H9 (cell line): ENCODE measurements at regions not wholly inside any gene's neighbourhood (a gene's known extent, or its start where the extent isn't known, plus 50 kb on each side); places are given as distances from the start of the nearest gene placed in this dataset.

Source experiments
- DNase-seq: peaks from one replicate; pipeline ENCODE4 v3.0.0-alpha.2; 2017
- H2AFZ ChIP-seq: one replicate; pipeline ENCODE4 v1.6.1; 2013; ENCODE audit warnings: mild to moderate bottlenecking, low read length, control low read depth, moderate library complexity
- H2AK5ac ChIP-seq: 2 replicates; pipeline ENCODE4 v1.6.1; 2013; ENCODE audit warnings: low read length, control low read depth, mixed read lengths; ENCODE audit not compliant: insufficient read length
- H2BK120ac ChIP-seq: one replicate; pipeline ENCODE4 v1.6.1; 2013; ENCODE audit warnings: low read depth, mild to moderate bottlenecking, low read length, control low read depth, inconsistent platforms; ENCODE audit not compliant: poor library complexity, severe bottlenecking
- H2BK12ac ChIP-seq: 2 replicates; pipeline ENCODE4 v1.6.1; 2013; ENCODE audit warnings: low read length, control low read depth, mixed read lengths, low read depth; ENCODE audit not compliant: insufficient read length
- H2BK15ac ChIP-seq: 2 replicates; pipeline ENCODE4 v1.6.1; 2013; ENCODE audit warnings: low read depth, low read length, control low read depth
- H2BK20ac ChIP-seq: one replicate; pipeline ENCODE4 v1.6.1; 2013; ENCODE audit warnings: low read depth, mild to moderate bottlenecking, low read length, control low read depth, inconsistent platforms; ENCODE audit not compliant: poor library complexity, severe bottlenecking
- H2BK5ac ChIP-seq: 2 replicates; pipeline ENCODE4 v1.6.1; 2013; ENCODE audit warnings: low read length, control low read depth, mixed read lengths; ENCODE audit not compliant: insufficient read length
- H3K14ac ChIP-seq: 2 replicates; pipeline ENCODE4 v1.6.1; 2013; ENCODE audit warnings: low read length, control low read depth; ENCODE audit not compliant: insufficient read depth
- H3K18ac ChIP-seq: 2 replicates; pipeline ENCODE4 v1.6.1; 2013; ENCODE audit warnings: low read depth, mild to moderate bottlenecking, mixed read lengths, low read length, control low read depth; ENCODE audit not compliant: insufficient read length
- H3K23ac ChIP-seq: 2 replicates; pipeline ENCODE4 v1.6.1; 2013; ENCODE audit warnings: low read length, control low read depth, mixed read lengths, low read depth; ENCODE audit not compliant: insufficient read length
- H3K23me2 ChIP-seq: 2 replicates; pipeline ENCODE4 v1.6.1; 2013; ENCODE audit warnings: low read depth, mild to moderate bottlenecking, mixed read lengths, low read length, control low read depth; ENCODE audit not compliant: insufficient read length, poor library complexity, severe bottlenecking
- H3K27ac ChIP-seq: 2 replicates; pipeline ENCODE4 v1.5.1; 2013; ENCODE audit warnings: low read length, control low read depth, mixed read lengths, low read depth; ENCODE audit not compliant: insufficient read length
- H3K27me3 ChIP-seq: 2 replicates; pipeline ENCODE4 v1.6.1; 2013; ENCODE audit warnings: low read length, control low read depth, inconsistent platforms; ENCODE audit not compliant: insufficient read depth
- H3K4ac ChIP-seq: 2 replicates; pipeline ENCODE4 v1.6.1; 2013; ENCODE audit warnings: low read depth, mild to moderate bottlenecking, control low read depth, inconsistent platforms, low read length, moderate library complexity
- H3K4me1 ChIP-seq: 2 replicates; pipeline ENCODE4 v1.6.1; 2013; ENCODE audit warnings: low read length, control low read depth, inconsistent platforms; ENCODE audit not compliant: insufficient read depth
- H3K4me2 ChIP-seq: 2 replicates; pipeline ENCODE4 v1.6.1; 2013; ENCODE audit warnings: low read length, control low read depth, mixed read lengths; ENCODE audit not compliant: insufficient read length, insufficient read depth
- H3K56ac ChIP-seq: 2 replicates; pipeline ENCODE4 v1.6.1; 2013; ENCODE audit warnings: low read depth, mild to moderate bottlenecking, mixed read lengths, low read length, control low read depth; ENCODE audit not compliant: insufficient read length
- H3K79me1 ChIP-seq: 2 replicates; pipeline ENCODE4 v1.6.1; 2013; ENCODE audit warnings: low read depth, mild to moderate bottlenecking, moderate library complexity, low read length, control low read depth, inconsistent platforms; ENCODE audit not compliant: insufficient read depth, poor library complexity, severe bottlenecking
- H3K79me2 ChIP-seq: 2 replicates; pipeline ENCODE4 v1.6.1; 2013; ENCODE audit warnings: low read length, control low read depth, inconsistent platforms; ENCODE audit not compliant: insufficient read depth
- H3K9ac ChIP-seq: 2 replicates; pipeline ENCODE4 v1.6.1; 2013; ENCODE audit warnings: low read length, control low read depth, mixed read lengths; ENCODE audit not compliant: insufficient read length; ENCODE audit errors: extremely low read depth
- H3K9me3 ChIP-seq: one replicate; pipeline ENCODE4 v1.6.1; 2013; ENCODE audit warnings: low read depth, low read length, inconsistent platforms; ENCODE audit not compliant: control insufficient read depth
- H3T11ph ChIP-seq: one replicate; pipeline ENCODE4 v1.6.1; 2013; ENCODE audit warnings: mild to moderate bottlenecking, low read length, control low read depth, inconsistent platforms
- H4K20me1 ChIP-seq: one replicate; pipeline ENCODE4 v1.6.1; 2013; ENCODE audit not compliant: control insufficient read depth, insufficient read length, insufficient read depth
- H4K5ac ChIP-seq: 2 replicates; pipeline ENCODE4 v1.6.1; 2013; ENCODE audit warnings: low read depth, mild to moderate bottlenecking, mixed read lengths, low read length, control low read depth; ENCODE audit not compliant: insufficient read length
- H4K8ac ChIP-seq: replicated peaks from 2 replicates; pipeline ENCODE4 v1.6.1; 2013; ENCODE audit warnings: low read length, control low read depth, mixed read lengths, low read depth; ENCODE audit not compliant: insufficient read length
- H4K91ac ChIP-seq: 2 replicates; pipeline ENCODE4 v1.6.1; 2013; ENCODE audit warnings: low read depth, mild to moderate bottlenecking, moderate library complexity, mixed read lengths, low read length, control low read depth; ENCODE audit not compliant: insufficient read length
- H3K27ac Mint-ChIP-seq, 3 experiments: 2 replicates in 2 of 3; 3 replicates in 1 of 3; pipeline ENCODE4 v1.8.0; 2020 to 2021; ENCODE audit warnings: mixed read lengths in 3 of 3, mild to moderate bottlenecking in 1 of 3, moderate library complexity in 1 of 3
- H3K27me3 Mint-ChIP-seq: 2 replicates; pipeline ENCODE4 v1.8.0; 2021; ENCODE audit warnings: low read depth, mild to moderate bottlenecking, moderate library complexity, mixed read lengths
- H3K36me3 Mint-ChIP-seq, 3 experiments: 2 replicates in 2 of 3; 3 replicates in 1 of 3; pipeline ENCODE4 v1.8.0; 2020 to 2021; ENCODE audit warnings: low read depth in 3 of 3, mixed read lengths in 3 of 3; ENCODE audit not compliant: insufficient read depth in 1 of 3
- H3K4me1 Mint-ChIP-seq, 2 experiments: 2 replicates each; pipeline ENCODE4 v1.8.0; 2020; ENCODE audit warnings: mixed read lengths in 2 of 2
- H3K4me3 Mint-ChIP-seq, 2 experiments: 2 replicates in 1 of 2; 3 replicates in 1 of 2; pipeline ENCODE4 v1.8.0; 2020 to 2021; ENCODE audit warnings: mild to moderate bottlenecking in 2 of 2, mixed read lengths in 2 of 2, moderate library complexity in 1 of 2
- H3K9me3 Mint-ChIP-seq, 2 experiments: 2 replicates in 1 of 2; 3 replicates in 1 of 2; pipeline ENCODE4 v1.8.0; 2020; ENCODE audit warnings: mild to moderate bottlenecking in 2 of 2, mixed read lengths in 2 of 2, moderate library complexity in 1 of 2
- WGBS: extraction: QIAGEN DNeasy Blood & Tissue Kit; methylation state at CpG from one replicate; pipeline ENCODE4 v1.1.7; 2013; ENCODE audit warnings: missing lambda C conversion rate, low lambda C conversion rate, mixed read lengths; ENCODE audit not compliant: insufficient read length; ENCODE audit errors: extremely low coverage; 5-methylcytosine and 5-hydroxymethylcytosine counted together
- TF ChIP-seq, protein P1 (sequence below): fragments of 200-600 bp; sonication (generic); conservative IDR thresholded peaks from 3 replicates; pipeline ENCODE4 v1.8.0; 2021; ENCODE audit warnings: antibody characterized with exemption, mild to moderate bottlenecking

DNA sequence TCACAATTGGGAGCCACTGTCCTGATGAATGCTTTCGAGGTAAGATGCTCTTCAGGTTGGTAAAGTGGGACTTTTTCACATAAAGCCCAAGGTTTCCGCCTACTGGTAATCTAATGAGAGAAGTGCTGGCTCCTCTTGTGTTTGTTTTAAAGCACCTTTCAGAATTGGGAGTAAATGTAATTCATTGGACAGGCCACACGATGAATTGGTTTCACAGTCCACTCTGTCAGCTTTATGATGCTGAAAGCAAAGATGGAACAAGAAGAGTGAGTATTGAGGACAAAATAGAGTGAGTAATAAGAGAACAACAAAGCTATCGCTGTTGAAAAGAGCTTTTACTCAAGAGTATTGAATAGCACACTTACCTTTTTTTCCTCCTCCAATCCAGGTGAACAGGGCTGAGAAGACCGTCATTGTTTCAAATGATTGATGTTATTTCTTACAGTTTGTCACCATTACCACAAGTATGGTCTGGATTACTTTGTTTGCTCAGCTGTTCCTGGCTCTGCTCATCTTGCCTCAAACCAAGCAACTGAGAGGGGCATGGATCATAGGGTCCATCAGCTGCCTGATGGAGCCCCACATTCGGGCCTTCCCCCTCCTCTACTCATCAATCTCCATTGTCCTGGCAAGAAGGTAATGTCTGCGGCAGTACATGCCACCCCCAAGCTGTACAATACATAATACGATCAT lies 136.1 kb upstream of the CNTN4 start:
- Histone ChIP-seq H4K8ac (no peak overlapping the region), H2BK5ac (no peak overlapping the region), H2AFZ (no peak overlapping the region), H3K4me1 (no peaks in the 10 kb centered on the region), H3K9me3 (no peaks in the 10 kb centered on the region), H2BK15ac (no peak overlapping the region), H2BK20ac (no peak overlapping the region), H3K14ac (no peak overlapping the region), H3K4me2 (no peak overlapping the region), H4K5ac (no peak overlapping the region), H3K23me2 (no peaks in the 10 kb centered on the region), H3K18ac (no peak overlapping the region), H3K23ac (no peak overlapping the region), H4K91ac (no peak overlapping the region), H3K79me2 (no peaks in the 10 kb centered on the region), H3K27ac (no peak overlapping the region), H2AK5ac (no peak overlapping the region), H3K9ac (no peak overlapping the region), H3K4ac (no peak overlapping the region), H4K20me1 (no peaks in the 10 kb centered on the region), H2BK12ac (no peak overlapping the region), H2BK120ac (no peak overlapping the region), H3K27me3 (no peaks in the 10 kb centered on the region), H3K56ac (no peak overlapping the region), H3T11ph (no peak overlapping the region), H3K79me1 (no peaks in the 10 kb centered on the region)
- Mint-ChIP-seq H3K4me3 (no peak overlapping the region), H3K4me1 (peaks cover 14 to 18% of the 10 kb centered on the region in 2 experiments), H3K9me3 (peaks cover 0 to 2% of the 10 kb centered on the region in 2 experiments; a peak in 1 of 5 replicates), H3K27me3 (no peaks in the 10 kb centered on the region), H3K36me3 (no peaks in the 10 kb centered on the region), H3K27ac (no peak overlapping the region)
- DNase-seq = no peak
- TF ChIP-seq, protein P1, sequence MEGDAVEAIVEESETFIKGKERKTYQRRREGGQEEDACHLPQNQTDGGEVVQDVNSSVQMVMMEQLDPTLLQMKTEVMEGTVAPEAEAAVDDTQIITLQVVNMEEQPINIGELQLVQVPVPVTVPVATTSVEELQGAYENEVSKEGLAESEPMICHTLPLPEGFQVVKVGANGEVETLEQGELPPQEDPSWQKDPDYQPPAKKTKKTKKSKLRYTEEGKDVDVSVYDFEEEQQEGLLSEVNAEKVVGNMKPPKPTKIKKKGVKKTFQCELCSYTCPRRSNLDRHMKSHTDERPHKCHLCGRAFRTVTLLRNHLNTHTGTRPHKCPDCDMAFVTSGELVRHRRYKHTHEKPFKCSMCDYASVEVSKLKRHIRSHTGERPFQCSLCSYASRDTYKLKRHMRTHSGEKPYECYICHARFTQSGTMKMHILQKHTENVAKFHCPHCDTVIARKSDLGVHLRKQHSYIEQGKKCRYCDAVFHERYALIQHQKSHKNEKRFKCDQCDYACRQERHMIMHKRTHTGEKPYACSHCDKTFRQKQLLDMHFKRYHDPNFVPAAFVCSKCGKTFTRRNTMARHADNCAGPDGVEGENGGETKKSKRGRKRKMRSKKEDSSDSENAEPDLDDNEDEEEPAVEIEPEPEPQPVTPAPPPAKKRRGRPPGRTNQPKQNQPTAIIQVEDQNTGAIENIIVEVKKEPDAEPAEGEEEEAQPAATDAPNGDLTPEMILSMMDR = no peak; the same call in 2 of the 3 replicates
- WGBS = no CpG with 5 or more reads among the region's 8 CpGs
